Breast epithelium (tissue), 3 donors: ENCODE measurements at regions not wholly inside any gene's neighbourhood (a gene's known extent, or its start where the extent isn't known, plus 50 kb on each side); places are given as distances from the start of the nearest gene placed in this dataset.
"Not testable (repeated sequence)": the region's sequence is repeated elsewhere in the genome, so short reads cannot be mapped to it uniquely, and the experiment has no call there.

Experiments
- POLR2A ChIP-seq: fragments of 450-650 bp; IDR thresholded peaks from one replicate; pipeline ENCODE4 v1.6.1; 2016; ENCODE audit warnings: antibody characterized with exemption, mild to moderate bottlenecking, moderate library complexity
- POLR2AphosphoS5 ChIP-seq, 3 donors: sonication (generic); formaldehyde crosslinking; IDR thresholded peaks; one replicate each; pipeline ENCODE4 v1.6.1; 2017; ENCODE audit warnings: antibody characterized with exemption in 3 of 3
- TF ChIP-seq, protein P1 (sequence below), 3 donors: fragments of 450-650 bp; IDR thresholded peaks; one replicate each; pipeline ENCODE4 v1.5.1; 2016 to 2017; ENCODE audit warnings: antibody characterized with exemption in 3 of 3, mild to moderate bottlenecking in 3 of 3, moderate library complexity in 3 of 3

DNA sequence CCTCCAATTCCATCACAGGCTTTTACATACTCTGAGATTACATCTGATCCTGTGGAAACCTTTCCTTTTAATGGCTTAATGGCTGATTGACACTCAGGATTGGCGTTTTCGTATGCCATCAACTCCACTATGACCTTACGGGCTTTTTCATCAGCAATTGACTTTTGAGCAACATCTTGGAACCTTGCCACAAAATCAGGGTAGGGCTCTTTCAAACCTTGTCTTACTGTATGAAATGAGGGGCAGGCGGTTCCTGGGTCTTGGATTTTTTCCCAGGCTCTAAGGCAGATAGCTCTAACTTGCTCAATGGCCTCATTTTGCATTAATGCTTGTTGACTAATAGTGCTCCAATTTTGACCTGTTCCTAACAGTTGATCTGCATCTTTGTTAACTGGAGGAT, 250.9 kb upstream of the PRKCQ start:
- TF ChIP-seq, protein P1, sequence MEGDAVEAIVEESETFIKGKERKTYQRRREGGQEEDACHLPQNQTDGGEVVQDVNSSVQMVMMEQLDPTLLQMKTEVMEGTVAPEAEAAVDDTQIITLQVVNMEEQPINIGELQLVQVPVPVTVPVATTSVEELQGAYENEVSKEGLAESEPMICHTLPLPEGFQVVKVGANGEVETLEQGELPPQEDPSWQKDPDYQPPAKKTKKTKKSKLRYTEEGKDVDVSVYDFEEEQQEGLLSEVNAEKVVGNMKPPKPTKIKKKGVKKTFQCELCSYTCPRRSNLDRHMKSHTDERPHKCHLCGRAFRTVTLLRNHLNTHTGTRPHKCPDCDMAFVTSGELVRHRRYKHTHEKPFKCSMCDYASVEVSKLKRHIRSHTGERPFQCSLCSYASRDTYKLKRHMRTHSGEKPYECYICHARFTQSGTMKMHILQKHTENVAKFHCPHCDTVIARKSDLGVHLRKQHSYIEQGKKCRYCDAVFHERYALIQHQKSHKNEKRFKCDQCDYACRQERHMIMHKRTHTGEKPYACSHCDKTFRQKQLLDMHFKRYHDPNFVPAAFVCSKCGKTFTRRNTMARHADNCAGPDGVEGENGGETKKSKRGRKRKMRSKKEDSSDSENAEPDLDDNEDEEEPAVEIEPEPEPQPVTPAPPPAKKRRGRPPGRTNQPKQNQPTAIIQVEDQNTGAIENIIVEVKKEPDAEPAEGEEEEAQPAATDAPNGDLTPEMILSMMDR (IDR thresholded peaks at IDR 0.05) = not testable (repeated sequence)
- TF ChIP-seq POLR2A; POLR2AphosphoS5 (IDR thresholded peaks at IDR 0.05): not testable (repeated sequence)
